ENCODE measurements at regions not wholly inside any gene's neighbourhood (a gene's known extent, or its start where the extent isn't known, plus 50 kb on each side); places are given as distances from the start of the nearest gene placed in this dataset.

GRCh38 chr14:38350102-38350501 is 94.2 kb upstream of the CLEC14A start:
- H3K9me3 ChIP-seq: peaks cover 0 to 5% of the 10 kb centered on the region in 2 donors
- H3K4me3 ChIP-seq: no peak overlapping the region
- no peak for TF ChIP-seq CTCF (IDR thresholded peaks at IDR 0.05)
- no peak for DNase-seq
- H3K27ac ChIP-seq: no peak overlapping the region
- H3K4me1 ChIP-seq: no peaks in the 10 kb centered on the region
- H3K36me3 ChIP-seq: no peaks in the 10 kb centered on the region
- intact Hi-C loops (cut with DNase I): no loop called here
- no peaks in the 10 kb centered on the region for H3K27me3 ChIP-seq
- ATAC-seq: no peak

GRCh38 chr14:38342803-38343202 is 86.9 kb upstream of the CLEC14A start:
- H3K27me3 ChIP-seq: no peaks in the 10 kb centered on the region
- no peaks in the 10 kb centered on the region for H3K36me3 ChIP-seq
- no peak overlapping the region for H3K4me3 ChIP-seq
- peaks cover 0 to 4% of the 10 kb centered on the region in 2 donors for H3K9me3 ChIP-seq
- DNase-seq (no peak), ATAC-seq (no peak)
- intact Hi-C loops (cut with DNase I): no loop called here
- no peaks in the 10 kb centered on the region for H3K4me1 ChIP-seq
- no peak for TF ChIP-seq CTCF (IDR thresholded peaks at IDR 0.05)
- H3K27ac ChIP-seq: no peak overlapping the region

- intact Hi-C loops (cut with DNase I): no loop called here
- DNase-seq (no peak), ATAC-seq (no peak)
These were observed 83.8 kb upstream of the CLEC14A start for GRCh38 chr14:38339696-38340095.

GRCh38 chr14:38336298-38336697 is 80.4 kb upstream of the CLEC14A start:
- no peaks in the 10 kb centered on the region for H3K4me1 ChIP-seq
- H3K9me3 ChIP-seq: peaks cover 0 to 3% of the 10 kb centered on the region in 2 donors
- H3K4me3 ChIP-seq: no peak overlapping the region
- DNase-seq (no peak), ATAC-seq (no peak)
- H3K36me3 ChIP-seq: no peaks in the 10 kb centered on the region
- no peak overlapping the region for H3K27ac ChIP-seq
- intact Hi-C loops (cut with DNase I): no loop called here
- H3K27me3 ChIP-seq: no peaks in the 10 kb centered on the region
- no peak for TF ChIP-seq CTCF (IDR thresholded peaks at IDR 0.05)

More at GRCh38 chr14:38339696-38340095, 83.8 kb upstream of the CLEC14A start:
- H3K9me3 ChIP-seq: peaks cover 0 to 2% of the 10 kb centered on the region in 2 donors
- H3K4me1 ChIP-seq: no peaks in the 10 kb centered on the region
- H3K4me3 ChIP-seq: no peak overlapping the region
- H3K27ac ChIP-seq: no peak overlapping the region
- no peaks in the 10 kb centered on the region for H3K27me3 ChIP-seq
- TF ChIP-seq CTCF (IDR thresholded peaks at IDR 0.05): no peak
- H3K36me3 ChIP-seq: no peaks in the 10 kb centered on the region

GRCh38 chr14:38330275-38330674 is 74.4 kb upstream of the CLEC14A start:
- peaks cover 0 to 3% of the 10 kb centered on the region in 2 donors for H3K9me3 ChIP-seq
- H3K4me3 ChIP-seq: no peak overlapping the region
- H3K27me3 ChIP-seq: no peaks in the 10 kb centered on the region
- TF ChIP-seq CTCF (IDR thresholded peaks at IDR 0.05): no peak
- no peaks in the 10 kb centered on the region for H3K36me3 ChIP-seq
- ATAC-seq (no peak), DNase-seq (no peak)
- no peak overlapping the region for H3K27ac ChIP-seq
- H3K4me1 ChIP-seq: no peaks in the 10 kb centered on the region
- intact Hi-C loops (cut with DNase I): no loop called here

Measured in left lung (tissue), 4 donors.